Natural killer cell treated with Interleukin-12 subunit alpha and Interleukin-12 subunit beta and Interleukin-15 and Interleukin-18, amount 100 ng/mL, for 72 hours (primary cell): ENCODE measurements at regions not wholly inside any gene's neighbourhood (a gene's known extent, or its start where the extent isn't known, plus 50 kb on each side); places are given as distances from the start of the nearest gene placed in this dataset.

Experiments used
- ATAC-seq, 2 donors: fragments of 150-1000 bp; cut with Tn5 transposase in 1 of 2; sonication (Bioruptor Pico), chemical (Tn5 transposase) in 1 of 2; 2 replicates each; pipeline ENCODE4 v1.10.0; 2021
- DNase-seq: peaks from one replicate; pipeline ENCODE4 v3.0.0; 2022; ENCODE audit warnings: low spot score
- H3K27ac Mint-ChIP-seq, 2 donors: 1 replicate in 1 of 2; 2 replicates in 1 of 2; pipeline ENCODE4 v1.8.0; 2022; ENCODE audit warnings: mixed read lengths in 2 of 2, mild to moderate bottlenecking in 1 of 2, moderate library complexity in 1 of 2
- H3K27me3 Mint-ChIP-seq, 2 donors: 1 replicate in 1 of 2; 2 replicates in 1 of 2; pipeline ENCODE4 v1.8.0; 2022; ENCODE audit warnings: mixed read lengths in 2 of 2
- H3K36me3 Mint-ChIP-seq: one replicate; pipeline ENCODE4 v1.8.0; 2022; ENCODE audit warnings: mixed read lengths
- H3K4me1 Mint-ChIP-seq, 2 donors: 1 replicate in 1 of 2; 2 replicates in 1 of 2; pipeline ENCODE4 v1.8.0; 2022; ENCODE audit warnings: low read depth in 2 of 2, mixed read lengths in 2 of 2, mild to moderate bottlenecking in 1 of 2
- H3K4me3 Mint-ChIP-seq: one replicate; pipeline ENCODE4 v1.8.0; 2022; ENCODE audit warnings: mixed read lengths
- H3K9me3 Mint-ChIP-seq: 2 replicates; pipeline ENCODE4 v1.8.0; 2022; ENCODE audit warnings: mixed read lengths

DNA sequence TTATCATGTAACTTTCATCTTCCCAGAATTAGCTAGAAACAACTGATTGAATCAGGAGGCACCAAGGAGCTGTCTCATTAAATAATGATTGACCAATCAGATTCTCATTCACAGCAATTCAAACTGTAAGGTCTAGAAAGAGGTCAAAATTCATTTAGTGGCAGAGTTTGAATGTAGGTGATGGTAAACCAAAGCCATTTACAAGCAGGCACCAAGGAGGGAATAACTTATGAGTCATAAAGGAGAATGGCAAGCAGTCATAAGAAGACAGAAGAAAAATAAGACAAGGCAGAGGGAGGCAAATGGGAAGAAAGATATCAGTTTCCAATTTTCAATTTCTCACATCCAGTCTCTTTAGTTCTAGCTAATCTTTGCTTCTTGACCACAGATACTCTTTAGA lies 52.9 kb upstream of the DEFB112 start:
- DNase-seq (no peak), ATAC-seq (no peak)
- Mint-ChIP-seq H3K4me1 (no peaks in the 10 kb centered on the region), H3K9me3 (peaks cover 16% of the 10 kb centered on the region), H3K4me3 (no peak overlapping the region), H3K27me3 (no peaks in the 10 kb centered on the region), H3K36me3 (peaks cover 6% of the 10 kb centered on the region), H3K27ac (no peak overlapping the region)

DNA sequence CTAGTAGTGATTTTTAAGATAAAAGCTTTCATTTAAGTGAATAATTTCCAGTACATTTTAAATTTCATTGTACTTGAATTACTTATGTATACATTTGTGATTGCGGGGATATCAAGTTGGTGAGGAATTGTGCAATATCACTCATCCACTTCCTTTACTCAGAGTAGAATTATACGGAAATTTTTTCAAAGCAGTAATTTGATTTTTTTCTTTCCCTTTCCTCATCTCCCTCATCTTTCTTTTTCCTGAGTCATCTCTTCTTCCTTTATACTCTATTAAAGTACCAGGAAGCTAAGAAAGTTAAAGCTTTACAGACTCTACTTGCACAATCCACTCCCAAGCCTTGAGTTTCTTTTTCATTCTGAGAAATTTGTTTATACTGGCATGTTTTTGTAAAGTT lies 60.9 kb upstream of the DEFB112 start:
- H3K4me3 Mint-ChIP-seq: no peak overlapping the region
- no peaks in the 10 kb centered on the region for H3K4me1 Mint-ChIP-seq
- H3K36me3 Mint-ChIP-seq: peaks cover 6% of the 10 kb centered on the region
- DNase-seq (no peak), ATAC-seq (no peak)
- no peak overlapping the region for H3K27ac Mint-ChIP-seq
- H3K27me3 Mint-ChIP-seq: no peaks in the 10 kb centered on the region
- H3K9me3 Mint-ChIP-seq: peaks cover 9% of the 10 kb centered on the region

DNA sequence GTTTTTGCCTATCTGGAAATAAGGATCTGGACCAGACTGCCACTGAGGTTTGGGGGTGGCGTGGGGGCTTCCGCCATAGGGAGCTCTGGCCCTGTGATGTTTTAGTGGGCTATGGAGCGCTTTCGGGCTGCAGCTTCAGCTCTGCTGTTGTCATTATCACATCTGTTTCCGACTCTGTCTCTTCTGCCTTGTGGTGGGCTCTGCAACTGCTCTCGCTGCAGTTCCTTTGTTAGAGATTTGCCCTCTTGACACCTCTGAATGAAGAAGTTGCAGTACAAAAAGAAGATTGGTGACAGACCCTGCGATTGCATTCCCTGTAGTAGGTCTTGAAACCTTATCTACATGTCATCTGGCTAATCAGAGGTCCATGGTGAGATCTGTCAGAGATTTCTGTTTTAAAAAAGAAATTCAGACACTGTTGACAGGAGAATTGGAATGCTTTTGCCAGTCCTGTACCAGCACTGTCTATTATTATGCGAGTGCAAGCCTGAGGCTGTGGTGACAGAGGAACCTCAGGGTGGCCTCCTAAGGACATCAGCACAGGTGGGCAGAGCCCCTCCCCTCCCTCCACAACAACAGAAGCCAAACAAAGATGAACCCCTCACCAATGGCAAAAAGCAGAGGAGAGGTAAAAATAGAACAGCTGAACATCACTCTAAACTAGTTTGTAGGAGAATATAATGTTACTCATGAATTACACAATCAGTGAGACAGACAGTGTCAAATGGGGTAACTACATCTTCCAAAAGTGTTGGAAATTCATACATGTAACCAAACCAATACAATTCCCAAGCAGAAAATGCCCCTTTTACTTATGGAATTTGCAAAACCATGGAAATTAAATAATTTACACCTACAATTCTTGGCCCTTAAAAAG lies 63.5 kb upstream of the DEFB112 start:
- no peaks in the 10 kb centered on the region for H3K36me3 Mint-ChIP-seq
- ATAC-seq (no peak), DNase-seq (no peak)
- no peak overlapping the region for H3K27ac Mint-ChIP-seq
- H3K4me1 Mint-ChIP-seq: no peaks in the 10 kb centered on the region
- H3K9me3 Mint-ChIP-seq: peaks cover 3% of the 10 kb centered on the region
- no peaks in the 10 kb centered on the region for H3K27me3 Mint-ChIP-seq
- H3K4me3 Mint-ChIP-seq: no peak overlapping the region

DNA sequence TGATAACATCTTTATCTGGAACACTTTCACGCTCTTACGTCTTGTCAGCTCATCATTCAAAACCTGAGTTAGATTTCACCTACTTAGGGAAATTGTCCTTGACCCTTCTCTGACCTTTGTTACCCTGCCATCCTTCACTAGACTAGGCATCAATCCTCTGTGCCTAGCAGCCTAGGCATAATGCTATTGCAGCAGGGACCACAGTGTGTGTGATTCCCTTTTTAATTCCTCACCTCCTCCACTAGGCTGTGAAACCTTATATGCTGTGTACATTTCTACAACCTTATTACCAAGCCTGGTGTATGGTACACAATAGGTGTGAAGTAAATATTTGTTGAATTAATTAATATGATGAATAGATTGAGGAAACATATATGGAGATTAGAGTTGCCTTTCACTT lies 66.7 kb upstream of the DEFB112 start:
- Mint-ChIP-seq H3K27ac (no peak overlapping the region), H3K36me3 (no peaks in the 10 kb centered on the region), H3K9me3 (peaks cover 10% of the 10 kb centered on the region), H3K4me3 (no peak overlapping the region), H3K27me3 (no peaks in the 10 kb centered on the region), H3K4me1 (no peaks in the 10 kb centered on the region)
- ATAC-seq (no peak), DNase-seq (no peak)

DNA sequence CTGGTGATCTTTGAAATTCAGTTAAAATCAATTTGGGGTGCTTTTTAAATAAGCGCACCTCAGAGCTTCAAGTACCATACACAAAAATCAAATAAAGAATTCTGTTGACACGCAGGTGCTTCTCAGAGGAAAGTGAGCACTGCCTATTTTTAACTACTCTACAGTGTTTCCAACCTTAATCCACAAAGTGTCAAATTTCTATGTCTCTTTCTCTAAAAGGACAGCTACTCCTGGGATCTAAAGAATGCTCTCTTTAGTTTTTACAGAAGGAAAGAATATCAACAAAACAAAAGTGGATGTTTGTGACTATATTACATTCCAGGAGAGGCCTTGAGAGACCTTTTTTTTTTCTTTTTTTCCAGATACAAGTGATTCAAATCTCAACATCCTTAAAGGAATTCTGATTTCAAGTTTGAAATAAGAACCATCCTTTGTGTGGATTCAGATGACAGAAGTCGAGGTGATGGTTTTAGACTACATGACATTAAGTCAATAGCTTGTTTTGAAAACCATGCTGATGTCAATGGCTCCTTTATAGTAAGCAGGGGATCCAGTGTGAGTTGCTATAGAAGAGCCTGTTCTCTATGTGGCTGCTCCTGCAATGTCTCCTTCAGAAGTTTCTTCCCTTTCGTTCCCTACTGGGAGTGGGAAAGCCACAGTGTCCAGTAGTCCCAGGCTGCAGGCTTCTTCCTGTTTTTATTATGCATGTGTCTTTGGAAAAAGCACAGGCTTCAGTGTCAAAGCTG lies 67.2 kb upstream of the DEFB112 start:
- Mint-ChIP-seq H3K27me3 (no peaks in the 10 kb centered on the region), H3K4me3 (no peak overlapping the region), H3K4me1 (no peaks in the 10 kb centered on the region), H3K27ac (no peak overlapping the region), H3K36me3 (no peaks in the 10 kb centered on the region), H3K9me3 (peaks cover 10% of the 10 kb centered on the region)
- ATAC-seq: no peak
- no peak for DNase-seq

DNA sequence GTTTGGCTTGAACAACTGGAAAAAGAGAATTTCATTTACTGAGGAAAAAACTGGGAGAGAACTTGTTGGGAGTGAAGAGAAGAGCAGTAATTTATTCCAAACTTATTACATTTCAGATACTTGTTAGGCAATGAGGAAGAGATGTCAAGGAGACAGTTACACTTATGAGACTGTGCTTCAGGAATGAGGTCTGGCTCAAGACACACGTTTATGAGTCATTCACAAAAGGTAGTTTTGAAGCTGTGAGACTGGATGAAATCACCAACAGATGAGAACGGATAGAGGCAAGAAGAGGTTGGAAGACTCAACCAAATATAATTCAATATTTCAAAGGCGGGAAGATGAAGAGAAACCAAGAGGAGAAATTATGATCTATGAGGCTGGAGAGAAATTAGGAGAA lies 70.6 kb upstream of the DEFB112 start:
- Mint-ChIP-seq H3K27ac (no peak overlapping the region), H3K4me3 (no peak overlapping the region), H3K27me3 (no peaks in the 10 kb centered on the region), H3K36me3 (no peaks in the 10 kb centered on the region), H3K9me3 (peaks cover 10% of the 10 kb centered on the region), H3K4me1 (no peaks in the 10 kb centered on the region)
- no peak for ATAC-seq
- no peak for DNase-seq

DNA sequence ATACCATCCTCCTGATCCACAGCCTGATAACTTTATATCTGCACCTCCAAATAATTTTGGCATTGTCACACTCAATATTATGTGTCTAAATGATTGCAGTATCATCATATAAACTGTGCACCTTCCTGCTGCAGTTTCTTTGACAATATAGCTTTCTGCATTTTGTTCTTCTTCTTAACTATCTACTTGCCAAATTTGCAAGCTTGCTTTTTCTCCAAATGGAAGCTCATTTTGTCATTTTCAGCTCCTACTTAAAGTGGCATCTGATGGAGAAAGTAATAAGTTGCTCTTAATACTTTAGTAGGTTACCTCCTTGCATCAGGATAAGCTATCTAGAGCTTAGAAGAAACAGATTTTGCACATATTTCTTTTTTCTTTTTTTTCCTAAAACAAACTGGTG lies 74.0 kb upstream of the DEFB112 start:
- H3K36me3 Mint-ChIP-seq: no peaks in the 10 kb centered on the region
- peaks cover 10% of the 10 kb centered on the region for H3K9me3 Mint-ChIP-seq
- no peaks in the 10 kb centered on the region for H3K4me1 Mint-ChIP-seq
- H3K4me3 Mint-ChIP-seq: no peak overlapping the region
- ATAC-seq: no peak
- H3K27me3 Mint-ChIP-seq: no peaks in the 10 kb centered on the region
- no peak overlapping the region for H3K27ac Mint-ChIP-seq
- no peak for DNase-seq

DNA sequence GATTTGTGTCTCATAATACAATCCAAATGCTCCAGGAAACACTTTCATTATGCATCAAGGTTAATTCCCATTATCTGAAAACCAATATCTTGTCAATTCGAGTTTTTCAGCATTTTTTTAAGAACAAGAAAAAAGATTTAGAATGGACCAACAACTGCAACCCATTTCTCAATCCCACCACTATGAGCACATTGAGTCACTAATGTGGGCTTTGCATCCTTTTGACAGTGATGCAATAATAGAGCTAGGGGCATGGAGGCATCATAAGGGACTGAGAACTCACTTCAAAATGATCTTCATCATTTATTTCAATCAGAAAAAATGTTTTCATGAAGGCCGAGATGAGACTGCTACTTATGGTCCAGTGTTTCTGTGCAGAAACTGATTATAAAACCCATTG lies 74.8 kb upstream of the DEFB112 start:
- DNase-seq (no peak), ATAC-seq (no peak)
- no peak overlapping the region for H3K4me3 Mint-ChIP-seq
- no peaks in the 10 kb centered on the region for H3K27me3 Mint-ChIP-seq
- no peaks in the 10 kb centered on the region for H3K4me1 Mint-ChIP-seq
- H3K36me3 Mint-ChIP-seq: no peaks in the 10 kb centered on the region
- peaks cover 10% of the 10 kb centered on the region for H3K9me3 Mint-ChIP-seq
- no peak overlapping the region for H3K27ac Mint-ChIP-seq

DNA sequence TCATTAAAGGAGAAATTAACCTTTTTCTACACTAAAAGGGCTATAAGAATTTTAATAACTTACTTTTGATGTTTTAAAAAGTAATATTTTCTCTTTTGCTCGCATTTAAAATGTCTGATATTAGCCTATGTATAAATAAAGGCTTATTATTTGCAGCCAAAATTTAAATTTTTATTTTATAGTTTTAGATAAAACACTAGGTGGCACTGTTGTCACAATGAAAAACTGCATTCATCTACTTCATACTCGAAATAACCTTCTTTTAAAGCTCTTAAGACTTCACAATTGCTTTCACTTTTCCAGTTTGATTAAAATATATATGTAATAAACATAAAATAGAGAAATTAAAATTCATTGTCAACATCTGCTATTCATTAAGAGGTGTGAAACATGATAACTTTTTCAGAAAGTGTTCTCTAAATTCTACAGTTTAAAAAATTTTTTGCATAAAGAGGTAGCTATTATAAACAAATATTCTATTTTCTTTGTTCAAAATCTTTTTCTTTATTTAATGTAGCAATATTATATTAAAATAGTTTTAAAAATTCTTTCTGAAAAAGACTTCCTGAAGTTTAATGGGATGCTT lies 78.8 kb upstream of the DEFB112 start:
- no peaks in the 10 kb centered on the region for H3K36me3 Mint-ChIP-seq
- no peaks in the 10 kb centered on the region for H3K27me3 Mint-ChIP-seq
- H3K9me3 Mint-ChIP-seq: no peaks in the 10 kb centered on the region
- H3K4me3 Mint-ChIP-seq: no peak overlapping the region
- H3K27ac Mint-ChIP-seq: no peak overlapping the region
- ATAC-seq (no peak), DNase-seq (no peak)
- no peaks in the 10 kb centered on the region for H3K4me1 Mint-ChIP-seq

DNA sequence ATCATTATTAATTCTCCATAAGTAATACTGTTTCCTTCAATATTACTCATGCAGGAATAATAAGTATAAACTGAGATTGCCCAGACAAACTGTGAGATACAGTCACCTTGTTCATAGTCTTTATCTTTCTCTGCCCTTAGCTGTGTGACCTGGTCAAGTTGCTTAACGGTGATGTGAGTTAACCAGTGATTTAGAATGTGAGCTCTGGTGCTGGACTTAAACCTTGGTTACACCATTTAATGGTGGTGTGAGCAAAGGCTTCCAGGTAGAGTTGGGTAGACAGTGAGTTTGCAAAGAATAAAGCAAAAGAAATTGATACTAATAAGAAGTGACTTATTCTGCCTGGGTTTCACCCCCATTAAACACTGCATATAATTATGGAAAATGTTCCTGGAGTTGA lies 86.2 kb upstream of the DEFB112 start:
- no peaks in the 10 kb centered on the region for H3K4me1 Mint-ChIP-seq
- DNase-seq (no peak), ATAC-seq (no peak)
- no peaks in the 10 kb centered on the region for H3K36me3 Mint-ChIP-seq
- no peak overlapping the region for H3K4me3 Mint-ChIP-seq
- H3K9me3 Mint-ChIP-seq: no peaks in the 10 kb centered on the region
- H3K27me3 Mint-ChIP-seq: no peaks in the 10 kb centered on the region
- no peak overlapping the region for H3K27ac Mint-ChIP-seq

DNA sequence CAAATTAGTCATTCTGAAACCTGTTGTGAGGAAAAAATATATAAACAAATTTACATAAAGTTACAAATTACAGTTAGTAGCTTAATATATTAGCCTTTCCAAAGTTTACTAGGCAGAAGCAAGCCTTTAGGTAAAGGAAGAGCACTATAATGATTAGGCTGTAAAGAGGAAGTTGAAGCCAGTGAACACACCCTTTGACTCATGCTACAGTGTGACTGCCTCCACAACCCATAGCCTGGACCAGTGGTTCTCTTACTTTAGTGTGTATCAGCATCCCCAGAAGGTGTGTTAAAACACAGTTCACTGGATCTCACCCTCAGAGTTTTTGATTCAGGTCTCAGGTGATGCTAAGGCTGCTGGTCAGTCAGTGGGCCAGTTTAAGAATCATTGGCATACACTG lies 91.4 kb upstream of the DEFB112 start:
- no peaks in the 10 kb centered on the region for H3K36me3 Mint-ChIP-seq
- DNase-seq (no peak), ATAC-seq (no peak)
- peaks cover 5% of the 10 kb centered on the region for H3K9me3 Mint-ChIP-seq
- H3K27me3 Mint-ChIP-seq: no peaks in the 10 kb centered on the region
- no peak overlapping the region for H3K27ac Mint-ChIP-seq
- H3K4me1 Mint-ChIP-seq: no peaks in the 10 kb centered on the region
- no peak overlapping the region for H3K4me3 Mint-ChIP-seq

DNA sequence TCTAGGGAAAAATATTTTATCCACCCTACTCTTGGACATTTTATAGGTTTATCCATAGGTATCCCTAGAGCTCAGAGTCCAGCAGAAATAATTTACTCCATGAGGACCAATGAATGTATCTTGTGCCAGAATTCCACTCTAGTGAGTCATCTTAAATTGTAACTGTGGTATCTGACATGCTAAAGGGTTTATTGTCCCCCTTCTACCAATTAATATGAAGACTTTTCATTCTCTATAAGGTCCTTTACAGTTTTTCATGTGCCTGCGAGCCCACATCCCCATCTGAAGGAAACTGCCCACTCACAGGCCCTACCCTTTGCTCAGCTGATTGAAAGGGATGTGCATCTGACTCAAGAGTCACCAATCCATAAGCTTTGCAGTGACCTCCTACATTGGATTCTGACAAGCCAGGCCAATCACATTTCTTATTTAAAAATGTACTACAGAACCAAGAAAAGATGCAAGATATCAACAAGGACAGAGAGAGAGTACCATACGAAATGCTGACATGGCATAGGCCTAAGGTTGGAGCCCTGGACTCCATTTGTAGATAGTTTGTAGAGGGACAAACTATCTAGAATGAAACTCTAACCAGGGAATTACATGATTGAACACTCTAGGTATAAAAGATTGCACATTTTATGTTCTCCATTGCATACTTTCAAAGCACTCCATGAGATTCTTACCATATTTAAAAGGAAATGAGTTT lies 93.4 kb upstream of the DEFB112 start:
- no peaks in the 10 kb centered on the region for H3K4me1 Mint-ChIP-seq

DNA sequence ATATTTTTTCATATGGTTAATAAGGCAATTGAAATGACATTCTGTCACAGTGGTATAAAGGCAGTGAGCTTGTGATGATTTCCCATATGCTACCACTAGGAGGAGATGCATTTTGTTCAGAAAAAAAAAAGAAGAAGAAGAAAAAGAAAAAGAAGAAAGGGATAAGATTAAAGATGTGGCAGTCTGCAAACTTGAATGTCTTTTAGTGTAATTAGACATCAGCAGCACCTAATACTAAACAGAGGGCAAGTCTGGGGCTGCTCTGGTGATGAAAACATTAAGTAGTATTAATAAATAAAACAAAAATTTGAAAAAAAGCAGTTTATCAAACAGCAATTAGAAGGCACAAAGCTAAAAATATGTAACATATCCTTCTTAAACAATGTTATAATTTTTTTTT lies 95.4 kb upstream of the DEFB112 start:
- Mint-ChIP-seq H3K36me3 (no peaks in the 10 kb centered on the region), H3K27ac (no peak overlapping the region), H3K4me1 (no peaks in the 10 kb centered on the region), H3K27me3 (no peaks in the 10 kb centered on the region), H3K9me3 (peaks cover 7% of the 10 kb centered on the region), H3K4me3 (no peak overlapping the region)
- ATAC-seq (no peak), DNase-seq (no peak)

More for the DNA sequence above, 93.4 kb upstream of the DEFB112 start:
- no peak overlapping the region for H3K27ac Mint-ChIP-seq
- no peaks in the 10 kb centered on the region for H3K27me3 Mint-ChIP-seq
- no peak for ATAC-seq
- no peaks in the 10 kb centered on the region for H3K36me3 Mint-ChIP-seq
- peaks cover 7% of the 10 kb centered on the region for H3K9me3 Mint-ChIP-seq
- DNase-seq: no peak
- no peak overlapping the region for H3K4me3 Mint-ChIP-seq

DNA sequence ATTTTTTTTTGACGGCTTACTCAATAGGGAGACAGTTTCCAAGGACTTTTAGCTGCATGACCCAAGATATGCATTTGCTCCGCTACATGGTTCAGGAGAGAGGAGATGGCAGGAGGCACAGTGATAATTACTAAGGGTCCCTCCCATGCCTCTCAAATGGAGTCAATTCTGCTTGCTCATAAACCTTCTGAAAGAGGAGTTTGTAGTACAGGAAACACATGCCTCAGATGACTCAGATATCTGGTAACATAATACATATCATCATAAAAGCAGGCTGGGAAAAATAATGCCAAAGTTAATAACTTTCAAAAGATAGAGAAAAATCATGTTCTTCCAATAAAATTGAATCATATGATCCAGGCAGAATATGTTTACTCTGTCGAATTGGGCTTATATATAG lies 97.6 kb upstream of the DEFB112 start:
- H3K4me1 Mint-ChIP-seq: no peaks in the 10 kb centered on the region
- peaks cover 3% of the 10 kb centered on the region for H3K9me3 Mint-ChIP-seq
- no peaks in the 10 kb centered on the region for H3K36me3 Mint-ChIP-seq
- no peak for ATAC-seq
- no peak overlapping the region for H3K4me3 Mint-ChIP-seq
- no peaks in the 10 kb centered on the region for H3K27me3 Mint-ChIP-seq
- DNase-seq: no peak
- no peak overlapping the region for H3K27ac Mint-ChIP-seq
